Stimulated activated naive CD8-positive, alpha-beta T cell treated with anti-CD3 and anti-CD28 coated beads, Interleukin-15, amount 100 ng/mL, for 72 hours (primary cell): ENCODE measurements at regions not wholly inside any gene's neighbourhood (a gene's known extent, or its start where the extent isn't known, plus 50 kb on each side); places are given as distances from the start of the nearest gene placed in this dataset.

Source experiments
- ATAC-seq: fragments of 150-1000 bp; cut with Tn5 transposase; 2 replicates; pipeline ENCODE4 v1.10.0; 2021; ENCODE audit warnings: mild to moderate bottlenecking, moderate library complexity
- DNase-seq, 2 donors: peaks; one replicate each; pipeline ENCODE4 v3.0.0; 2021 to 2022
- H3K27ac Mint-ChIP-seq, 2 donors: one replicate each; pipeline ENCODE4 v1.8.0; 2022; ENCODE audit warnings: mild to moderate bottlenecking in 2 of 2, mixed read lengths in 2 of 2, moderate library complexity in 2 of 2
- H3K27me3 Mint-ChIP-seq: one replicate; pipeline ENCODE4 v1.8.0; 2022; ENCODE audit warnings: mixed read lengths
- H3K4me1 Mint-ChIP-seq: one replicate; pipeline ENCODE4 v1.8.0; 2022; ENCODE audit warnings: mild to moderate bottlenecking, mixed read lengths
- H3K4me3 Mint-ChIP-seq, 2 donors: one replicate each; pipeline ENCODE4 v1.8.0; 2022; ENCODE audit warnings: mild to moderate bottlenecking in 2 of 2, mixed read lengths in 2 of 2, moderate library complexity in 1 of 2
- H3K9me3 Mint-ChIP-seq, 2 donors: one replicate each; pipeline ENCODE4 v1.8.0; 2022; ENCODE audit warnings: mixed read lengths in 2 of 2

GRCh38 chr14:101707863-101708620 is 53.5 kb upstream of the PPP2R5C start:
- ATAC-seq (peak; percentile 5), DNase-seq (no peak)
- Mint-ChIP-seq H3K4me3 (peak overlapping the region; percentile 39 to 67), H3K9me3 (no peaks in the 10 kb centered on the region), H3K27ac (peak overlapping the region in 1 of 2 donors; percentile 33), H3K4me1 (peaks cover 56% of the 10 kb centered on the region), H3K27me3 (no peaks in the 10 kb centered on the region)

DNA sequence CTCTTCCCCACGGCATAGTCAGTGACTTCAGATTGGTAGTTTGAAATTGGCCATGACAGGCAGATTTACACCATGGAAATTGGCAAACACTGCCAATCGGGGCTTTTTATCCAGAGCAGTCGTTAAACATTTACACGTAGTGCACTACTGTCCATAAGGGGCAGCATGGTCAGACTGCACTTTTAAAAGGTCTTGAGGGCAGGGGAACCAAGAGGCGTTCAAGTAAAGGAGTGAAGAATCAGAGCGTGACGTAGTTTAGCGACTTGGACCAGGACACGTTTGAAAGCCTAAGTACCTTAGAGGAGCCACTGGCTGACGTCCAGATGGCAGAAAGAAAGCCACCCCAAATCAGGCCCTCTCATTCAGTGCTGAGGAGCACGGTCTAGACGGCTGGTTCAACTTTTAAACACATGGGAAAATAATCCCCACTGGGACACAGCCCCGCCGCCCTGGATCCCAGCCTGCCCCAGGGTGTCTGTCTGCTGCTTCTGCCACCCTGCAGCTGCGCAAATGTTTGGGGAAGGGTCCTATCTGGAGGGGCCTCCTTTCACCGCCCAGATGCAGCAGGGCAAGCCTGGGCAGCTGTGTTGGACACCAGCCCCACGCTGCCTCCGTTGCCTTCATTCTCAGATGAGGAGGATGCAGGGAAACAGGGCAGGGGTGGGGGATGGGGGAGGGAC is 52.5 kb upstream of the PPP2R5C start:
- no peak overlapping the region for H3K4me3 Mint-ChIP-seq
- no peak overlapping the region for H3K27ac Mint-ChIP-seq
- ATAC-seq (no peak), DNase-seq (no peak)
- peaks cover 56% of the 10 kb centered on the region for H3K4me1 Mint-ChIP-seq
- no peaks in the 10 kb centered on the region for H3K27me3 Mint-ChIP-seq
- H3K9me3 Mint-ChIP-seq: no peaks in the 10 kb centered on the region

DNA sequence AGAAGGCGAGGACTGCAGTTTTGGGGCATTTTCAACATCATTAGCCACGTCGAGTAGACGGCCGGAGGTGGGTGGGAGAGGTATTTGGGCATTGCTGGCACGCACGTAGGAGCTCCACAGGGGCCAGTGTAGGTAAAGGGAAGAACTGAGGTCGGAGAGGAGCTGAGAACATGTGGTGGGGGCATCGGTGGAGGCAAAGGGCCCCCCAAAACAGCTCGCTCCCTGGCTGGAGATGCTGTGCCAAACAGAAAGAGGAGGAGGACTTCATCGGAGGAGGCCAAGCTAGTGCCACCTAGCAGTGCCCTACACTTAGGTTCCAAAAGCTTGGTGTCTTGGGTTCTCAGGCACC is 52.0 kb upstream of the PPP2R5C start:
- Mint-ChIP-seq H3K4me3 (no peak overlapping the region), H3K9me3 (no peaks in the 10 kb centered on the region), H3K4me1 (peaks cover 53% of the 10 kb centered on the region), H3K27ac (no peak overlapping the region), H3K27me3 (no peaks in the 10 kb centered on the region)
- DNase-seq (no peak), ATAC-seq (no peak)

- H3K9me3 Mint-ChIP-seq: no peaks in the 10 kb centered on the region
- peaks cover 47% of the 10 kb centered on the region for H3K4me1 Mint-ChIP-seq
- no peak overlapping the region for H3K4me3 Mint-ChIP-seq
- H3K27me3 Mint-ChIP-seq: no peaks in the 10 kb centered on the region
- peak overlapping the region in 1 of 2 donors; percentile 5 for H3K27ac Mint-ChIP-seq
- DNase-seq (no peak), ATAC-seq (no peak)
Observed at GRCh38 chr14:101709962-101710931, 51.3 kb upstream of the PPP2R5C start.

DNA sequence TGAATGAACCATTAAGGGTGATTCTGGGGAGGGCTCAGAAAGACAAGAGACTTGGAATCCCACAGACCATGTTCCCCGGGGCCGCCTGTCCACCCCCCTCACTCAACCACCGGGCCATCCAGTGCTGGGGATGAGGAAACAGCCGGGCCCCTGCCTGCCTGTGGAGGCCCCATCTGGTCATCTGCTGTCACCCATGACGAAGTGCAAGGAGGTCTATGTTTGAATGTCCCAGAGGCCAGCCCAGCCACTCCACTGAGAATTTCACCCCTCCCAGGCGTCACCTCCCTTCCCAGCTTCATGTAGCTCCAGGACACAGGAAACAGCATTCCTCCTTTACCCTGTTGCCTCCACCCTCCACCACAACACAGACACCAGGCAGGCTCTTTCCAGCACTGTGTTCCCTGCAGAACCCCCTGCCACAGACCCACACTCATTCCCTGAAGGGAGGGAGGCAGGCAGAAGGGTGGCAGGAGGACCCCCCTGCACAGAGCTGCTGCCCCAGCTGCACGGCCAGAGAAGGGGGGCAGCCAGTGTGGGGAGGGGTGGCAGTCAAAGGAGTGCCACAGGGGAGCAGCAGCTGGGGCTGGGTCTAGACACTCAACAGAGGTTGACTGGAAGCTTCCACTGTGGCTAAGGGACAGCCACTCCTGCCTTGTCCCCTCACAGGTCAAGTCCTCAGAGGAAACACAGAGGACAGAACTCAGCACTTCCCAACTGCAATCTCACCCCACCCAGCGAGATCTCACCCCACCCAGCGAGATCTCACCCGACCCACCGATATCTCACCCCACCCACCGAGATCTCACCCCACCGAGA is 50.3 kb upstream of the PPP2R5C start:
- no peak overlapping the region for H3K4me3 Mint-ChIP-seq

More for the DNA sequence above, 50.3 kb upstream of the PPP2R5C start:
- H3K27ac Mint-ChIP-seq: no peak overlapping the region
- no peak for DNase-seq
- no peak for ATAC-seq
- H3K4me1 Mint-ChIP-seq: peaks cover 46% of the 10 kb centered on the region
- no peaks in the 10 kb centered on the region for H3K9me3 Mint-ChIP-seq
- H3K27me3 Mint-ChIP-seq: no peaks in the 10 kb centered on the region
